HEK293 (cell line): ENCODE measurements at regions not wholly inside any gene's neighbourhood (a gene's known extent, or its start where the extent isn't known, plus 50 kb on each side); places are given as distances from the start of the nearest gene placed in this dataset.

ENCODE experiments used
- CTCF ChIA-PET: fragments of 350-600 bp; formaldehyde crosslinking; extraction: SDS; loops from one replicate; lab custom pipeline; 2021; ENCODE audit warnings: antibody characterized with exemption; lab: Yijun Ruan, JAX
- POLR2A ChIA-PET: fragments of 300-600 bp; formaldehyde crosslinking; extraction: SDS; loops from one replicate; lab custom pipeline; 2020; ENCODE audit warnings: antibody characterized with exemption, inconsistent platforms; lab: Yijun Ruan, JAX
- H3K27ac ChIP-seq: fragments of 200-500 bp; sonication (Bioruptor generic); 2 replicates; pipeline ENCODE4 v1.5.1; 2014; ENCODE audit warnings: low read depth, low read length, control low read depth, inconsistent platforms; ENCODE audit errors: extremely low read depth
- H3K36me3 ChIP-seq, 2 experiments: fragments of 200-500 bp in 1 of 2; sonication (Bioruptor generic) in 1 of 2; 1 replicate in 1 of 2; 2 replicates in 1 of 2; pipeline ENCODE4 v1.5.1; 2014 to 2017; ENCODE audit warnings: inconsistent platforms in 2 of 2, low read length in 2 of 2; ENCODE audit not compliant: control insufficient read depth in 2 of 2, insufficient read depth in 1 of 2
- H3K4me1 ChIP-seq: fragments of 200-500 bp; sonication (Bioruptor generic); 2 replicates; pipeline ENCODE4 v1.5.1; 2014; ENCODE audit warnings: mild to moderate bottlenecking, low read length, inconsistent platforms; ENCODE audit not compliant: control insufficient read depth, insufficient read depth
- H3K4me3 ChIP-seq: 2 replicates; pipeline ENCODE4 v1.5.1; 2011; ENCODE audit warnings: low read depth, mild to moderate bottlenecking, control low read depth, low read length, moderate library complexity
- H3K9me3 ChIP-seq: fragments of 200-500 bp; sonication (Bioruptor generic); 2 replicates; pipeline ENCODE4 v1.5.1; 2014; ENCODE audit warnings: low read depth, low read length, inconsistent platforms; ENCODE audit not compliant: control insufficient read depth, insufficient read depth
- PRDM1 ChIP-seq: fragments of 450-650 bp; formaldehyde crosslinking; IDR thresholded peaks from 2 replicates; pipeline ENCODE4; 2016; ENCODE audit warnings: missing biosample characterization, missing genetic modification characterization
- REPIN1 ChIP-seq: fragments of 450-650 bp; formaldehyde crosslinking; IDR thresholded peaks from 2 replicates; pipeline ENCODE4 v1.5.1; 2017; ENCODE audit warnings: missing biosample characterization, missing genetic modification characterization, low read depth
- SP2 ChIP-seq: fragments of 450-650 bp; formaldehyde crosslinking; IDR thresholded peaks from 2 replicates; pipeline ENCODE4 v1.5.1; 2016; ENCODE audit warnings: missing biosample characterization, missing genetic modification characterization
- WT1 ChIP-seq: fragments of 450-650 bp; formaldehyde crosslinking; IDR thresholded peaks from 2 replicates; pipeline ENCODE4 v1.5.1; 2016; ENCODE audit warnings: missing biosample characterization, missing genetic modification characterization
- ZEB2 ChIP-seq: fragments of 450-650 bp; formaldehyde crosslinking; IDR thresholded peaks from 2 replicates; pipeline ENCODE4 v1.5.1; 2016; ENCODE audit warnings: missing biosample characterization, missing genetic modification characterization
- ZFHX2 ChIP-seq: fragments of 450-650 bp; formaldehyde crosslinking; conservative IDR thresholded peaks from 2 replicates; pipeline ENCODE4 v1.5.1; 2016; ENCODE audit warnings: missing biosample characterization, missing genetic modification characterization
- ZFP69B ChIP-seq: fragments of 450-650 bp; formaldehyde crosslinking; IDR thresholded peaks from 2 replicates; pipeline ENCODE4 v1.5.1; 2016; ENCODE audit warnings: missing biosample characterization, missing genetic modification characterization
- ZNF169 ChIP-seq: fragments of 450-650 bp; formaldehyde crosslinking; IDR thresholded peaks from 2 replicates; pipeline ENCODE4 v1.5.1; 2016; ENCODE audit warnings: missing biosample characterization, missing genetic modification characterization
- ZNF2 ChIP-seq: fragments of 450-650 bp; formaldehyde crosslinking; IDR thresholded peaks from 2 replicates; pipeline ENCODE4 v1.5.1; 2016; ENCODE audit warnings: missing biosample characterization, missing genetic modification characterization
- ZNF311 ChIP-seq: fragments of 450-650 bp; formaldehyde crosslinking; IDR thresholded peaks from 2 replicates; pipeline ENCODE4 v1.5.1; 2017; ENCODE audit warnings: missing biosample characterization, missing genetic modification characterization, borderline replicate concordance
- ZNF404 ChIP-seq: fragments of 450-650 bp; formaldehyde crosslinking; IDR thresholded peaks from 2 replicates; pipeline ENCODE4 v1.5.1; 2017; ENCODE audit warnings: missing biosample characterization, missing genetic modification characterization
- ZNF510 ChIP-seq: fragments of 450-650 bp; formaldehyde crosslinking; IDR thresholded peaks from 2 replicates; pipeline ENCODE4 v1.5.1; 2018; ENCODE audit warnings: mild to moderate bottlenecking, missing genetic modification characterization, missing biosample characterization; ENCODE audit not compliant: insufficient replicate concordance
- ZNF514 ChIP-seq: fragments of 450-650 bp; formaldehyde crosslinking; IDR thresholded peaks from 2 replicates; pipeline ENCODE4 v1.5.1; 2016; ENCODE audit warnings: missing biosample characterization, missing genetic modification characterization
- ZNF654 ChIP-seq: fragments of 450-650 bp; formaldehyde crosslinking; IDR thresholded peaks from 2 replicates; pipeline ENCODE4 v1.5.1; 2016; ENCODE audit warnings: low read depth, missing biosample characterization, missing genetic modification characterization
- ZNF791 ChIP-seq: fragments of 450-650 bp; formaldehyde crosslinking; IDR thresholded peaks from 2 replicates; pipeline ENCODE4 v1.5.1; 2016; ENCODE audit warnings: missing biosample characterization, missing genetic modification characterization
- ZSCAN16 ChIP-seq: fragments of 450-650 bp; formaldehyde crosslinking; IDR thresholded peaks from 2 replicates; pipeline ENCODE4 v1.5.1; 2016; ENCODE audit warnings: missing biosample characterization, missing genetic modification characterization
- TF ChIP-seq, protein P1 (sequence below): fragments of 450-650 bp; formaldehyde crosslinking; IDR thresholded peaks from 2 replicates; pipeline ENCODE4 v1.5.1; 2016; ENCODE audit warnings: missing biosample characterization, missing genetic modification characterization
- TF ChIP-seq, protein P2 (sequence below): fragments of 450-650 bp; formaldehyde crosslinking; IDR thresholded peaks from 2 replicates; pipeline ENCODE4; 2016; ENCODE audit warnings: missing biosample characterization, missing genetic modification characterization
- TF ChIP-seq, protein P3 (sequence below): fragments of 450-650 bp; formaldehyde crosslinking; conservative IDR thresholded peaks from 2 replicates; pipeline ENCODE4 v1.5.1; 2016; ENCODE audit warnings: low read depth, missing biosample characterization, missing genetic modification characterization
- TF ChIP-seq, protein P4 (sequence below): fragments of 450-650 bp; IDR thresholded peaks from 2 replicates; pipeline ENCODE4 v1.5.1; 2018; ENCODE audit warnings: missing biosample characterization, missing genetic modification characterization

DNA sequence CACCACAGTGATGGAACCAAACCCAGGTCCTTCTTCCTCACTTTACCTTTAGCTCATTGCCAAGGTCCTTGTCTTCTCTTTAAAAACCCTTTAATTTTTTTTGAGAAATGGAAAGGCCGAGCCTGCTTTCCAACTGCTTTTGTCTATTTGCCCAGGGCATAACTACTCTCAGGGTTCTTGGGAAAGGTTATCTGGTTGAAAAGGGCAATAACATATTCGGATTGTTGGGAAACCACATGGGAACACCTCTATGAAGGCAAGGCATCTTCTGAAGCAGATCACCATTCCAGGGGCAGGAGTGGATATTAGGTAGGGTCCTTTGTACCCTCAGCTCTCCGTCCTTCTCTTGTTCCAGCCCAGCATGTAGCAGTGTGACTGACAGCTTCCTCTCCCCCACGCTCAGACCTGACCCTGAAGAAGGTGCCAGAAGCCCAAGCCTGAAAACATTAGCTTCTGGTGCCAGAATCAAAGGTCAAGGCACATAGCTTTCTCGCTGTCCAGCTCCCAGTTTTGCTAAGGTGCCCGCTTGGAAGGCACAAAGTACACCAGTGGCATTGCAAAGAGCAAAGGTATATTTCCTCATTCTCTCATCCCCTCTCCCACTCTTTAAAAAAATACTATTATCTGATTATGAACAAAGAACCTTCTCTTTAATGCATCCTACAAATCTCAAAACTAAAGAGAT, 123.2 kb upstream of the LINC00305 start:
- CTCF ChIA-PET, result interaction anchor here (0.7 kb wide), 1 partner anchor 49 kb away, joined by 3 read pairs; no protein-coding TSS in a partner anchor
- Histone ChIP-seq H3K36me3 (no peaks in the 10 kb centered on the region), H3K4me1 (no peaks in the 10 kb centered on the region), H3K27ac (no peak overlapping the region), H3K9me3 (no peaks in the 10 kb centered on the region), H3K4me3 (no peak overlapping the region)
- POLR2A ChIA-PET, result no interaction called here
- no peak for TF ChIP-seq ZFHX2 (tag by site-specific recombination)
- TF ChIP-seq, protein P1, sequence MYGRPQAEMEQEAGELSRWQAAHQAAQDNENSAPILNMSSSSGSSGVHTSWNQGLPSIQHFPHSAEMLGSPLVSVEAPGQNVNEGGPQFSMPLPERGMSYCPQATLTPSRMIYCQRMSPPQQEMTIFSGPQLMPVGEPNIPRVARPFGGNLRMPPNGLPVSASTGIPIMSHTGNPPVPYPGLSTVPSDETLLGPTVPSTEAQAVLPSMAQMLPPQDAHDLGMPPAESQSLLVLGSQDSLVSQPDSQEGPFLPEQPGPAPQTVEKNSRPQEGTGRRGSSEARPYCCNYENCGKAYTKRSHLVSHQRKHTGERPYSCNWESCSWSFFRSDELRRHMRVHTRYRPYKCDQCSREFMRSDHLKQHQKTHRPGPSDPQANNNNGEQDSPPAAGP, result no peak
- TF ChIP-seq ZNF2 (tag by site-specific recombination), result no peak
- no peak for TF ChIP-seq ZNF404 (tag by site-specific recombination)
- TF ChIP-seq ZNF311, result no peak
- no peak for TF ChIP-seq ZNF791 (tag by site-specific recombination)
- no peak for TF ChIP-seq PRDM1 (tag by site-specific recombination)
- no peak for TF ChIP-seq ZNF514
- no peak for TF ChIP-seq SP2 (tag by site-specific recombination)
- no peak for TF ChIP-seq ZSCAN16 (tag by site-specific recombination)
- TF ChIP-seq ZFP69B (tag by site-specific recombination), result no peak

DNA sequence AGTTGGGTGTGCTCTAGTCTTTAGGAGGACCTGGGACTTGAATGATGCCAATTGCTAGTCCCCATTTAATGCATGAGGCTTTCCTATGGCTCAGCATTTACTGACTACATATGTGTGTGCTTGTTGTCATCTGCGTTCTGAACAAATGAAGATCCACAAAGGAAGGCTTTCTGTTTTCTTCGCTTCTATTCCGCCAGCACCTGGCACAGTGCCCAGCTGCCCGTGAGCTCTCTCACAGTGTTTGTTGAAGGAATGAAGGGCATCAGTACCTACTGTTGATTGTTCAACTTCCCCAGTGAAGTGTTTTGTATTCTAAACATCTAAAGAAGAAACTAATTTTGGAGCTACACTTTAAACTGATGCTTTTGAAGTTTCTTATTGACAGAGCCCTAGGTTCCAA, 122.4 kb upstream of the LINC00305 start:
- H3K4me1 ChIP-seq, result no peaks in the 10 kb centered on the region
- CTCF ChIA-PET, result interaction anchor here (1.0 kb wide), 1 partner anchor 233 kb away, joined by 3 read pairs; no protein-coding TSS in a partner anchor
- H3K36me3 ChIP-seq, result no peaks in the 10 kb centered on the region
- no peak overlapping the region for H3K4me3 ChIP-seq
- no peak for TF ChIP-seq ZNF654
- TF ChIP-seq WT1 (tag by site-specific recombination), result no peak
- TF ChIP-seq ZEB2 (tag by site-specific recombination), result no peak
- no peak for TF ChIP-seq REPIN1
- TF ChIP-seq, protein P2, sequence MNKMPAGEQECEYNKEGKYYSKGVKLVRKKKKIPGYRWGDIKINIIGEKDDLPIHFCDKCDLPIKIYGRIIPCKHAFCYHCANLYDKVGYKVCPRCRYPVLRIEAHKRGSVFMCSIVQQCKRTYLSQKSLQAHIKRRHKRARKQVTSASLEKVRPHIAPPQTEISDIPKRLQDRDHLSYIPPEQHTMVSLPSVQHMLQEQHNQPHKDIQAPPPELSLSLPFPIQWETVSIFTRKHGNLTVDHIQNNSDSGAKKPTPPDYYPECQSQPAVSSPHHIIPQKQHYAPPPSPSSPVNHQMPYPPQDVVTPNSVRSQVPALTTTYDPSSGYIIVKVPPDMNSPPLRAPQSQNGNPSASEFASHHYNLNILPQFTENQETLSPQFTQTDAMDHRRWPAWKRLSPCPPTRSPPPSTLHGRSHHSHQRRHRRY (tag by site-specific recombination), result no peak
- TF ChIP-seq ZNF169 (tag by site-specific recombination), result no peak
- TF ChIP-seq, protein P3, sequence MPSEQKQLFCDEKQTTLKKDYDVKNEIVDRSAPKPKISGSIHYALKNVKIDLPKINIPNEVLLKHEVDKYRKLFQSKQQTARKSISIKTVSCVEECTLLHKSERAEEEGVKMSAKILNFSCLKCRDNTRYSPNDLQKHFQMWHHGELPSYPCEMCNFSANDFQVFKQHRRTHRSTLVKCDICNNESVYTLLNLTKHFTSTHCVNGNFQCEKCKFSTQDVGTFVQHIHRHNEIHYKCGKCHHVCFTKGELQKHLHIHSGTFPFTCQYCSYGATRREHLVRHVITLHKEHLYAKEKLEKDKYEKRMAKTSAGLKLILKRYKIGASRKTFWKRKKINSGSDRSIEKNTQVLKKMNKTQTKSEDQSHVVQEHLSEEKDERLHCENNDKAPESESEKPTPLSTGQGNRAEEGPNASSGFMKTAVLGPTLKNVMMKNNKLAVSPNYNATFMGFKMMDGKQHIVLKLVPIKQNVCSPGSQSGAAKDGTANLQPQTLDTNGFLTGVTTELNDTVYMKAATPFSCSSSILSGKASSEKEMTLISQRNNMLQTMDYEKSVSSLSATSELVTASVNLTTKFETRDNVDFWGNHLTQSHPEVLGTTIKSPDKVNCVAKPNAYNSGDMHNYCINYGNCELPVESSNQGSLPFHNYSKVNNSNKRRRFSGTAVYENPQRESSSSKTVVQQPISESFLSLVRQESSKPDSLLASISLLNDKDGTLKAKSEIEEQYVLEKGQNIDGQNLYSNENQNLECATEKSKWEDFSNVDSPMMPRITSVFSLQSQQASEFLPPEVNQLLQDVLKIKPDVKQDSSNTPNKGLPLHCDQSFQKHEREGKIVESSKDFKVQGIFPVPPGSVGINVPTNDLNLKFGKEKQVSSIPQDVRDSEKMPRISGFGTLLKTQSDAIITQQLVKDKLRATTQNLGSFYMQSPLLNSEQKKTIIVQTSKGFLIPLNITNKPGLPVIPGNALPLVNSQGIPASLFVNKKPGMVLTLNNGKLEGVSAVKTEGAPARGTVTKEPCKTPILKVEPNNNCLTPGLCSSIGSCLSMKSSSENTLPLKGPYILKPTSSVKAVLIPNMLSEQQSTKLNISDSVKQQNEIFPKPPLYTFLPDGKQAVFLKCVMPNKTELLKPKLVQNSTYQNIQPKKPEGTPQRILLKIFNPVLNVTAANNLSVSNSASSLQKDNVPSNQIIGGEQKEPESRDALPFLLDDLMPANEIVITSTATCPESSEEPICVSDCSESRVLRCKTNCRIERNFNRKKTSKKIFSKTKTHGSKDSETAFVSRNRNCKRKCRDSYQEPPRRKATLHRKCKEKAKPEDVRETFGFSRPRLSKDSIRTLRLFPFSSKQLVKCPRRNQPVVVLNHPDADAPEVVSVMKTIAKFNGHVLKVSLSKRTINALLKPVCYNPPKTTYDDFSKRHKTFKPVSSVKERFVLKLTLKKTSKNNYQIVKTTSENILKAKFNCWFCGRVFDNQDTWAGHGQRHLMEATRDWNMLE, result no peak
- TF ChIP-seq, protein P4, sequence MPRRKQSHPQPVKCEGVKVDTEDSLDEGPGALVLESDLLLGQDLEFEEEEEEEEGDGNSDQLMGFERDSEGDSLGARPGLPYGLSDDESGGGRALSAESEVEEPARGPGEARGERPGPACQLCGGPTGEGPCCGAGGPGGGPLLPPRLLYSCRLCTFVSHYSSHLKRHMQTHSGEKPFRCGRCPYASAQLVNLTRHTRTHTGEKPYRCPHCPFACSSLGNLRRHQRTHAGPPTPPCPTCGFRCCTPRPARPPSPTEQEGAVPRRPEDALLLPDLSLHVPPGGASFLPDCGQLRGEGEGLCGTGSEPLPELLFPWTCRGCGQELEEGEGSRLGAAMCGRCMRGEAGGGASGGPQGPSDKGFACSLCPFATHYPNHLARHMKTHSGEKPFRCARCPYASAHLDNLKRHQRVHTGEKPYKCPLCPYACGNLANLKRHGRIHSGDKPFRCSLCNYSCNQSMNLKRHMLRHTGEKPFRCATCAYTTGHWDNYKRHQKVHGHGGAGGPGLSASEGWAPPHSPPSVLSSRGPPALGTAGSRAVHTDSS (tag by site-specific recombination), result no peak
- no peak for TF ChIP-seq ZNF510 (tag by site-specific recombination)
- TF ChIP-seq, all 188 proteins: peak for 0
- no peaks in the 10 kb centered on the region for H3K9me3 ChIP-seq
- POLR2A ChIA-PET, result no interaction called here
- H3K27ac ChIP-seq, result no peak overlapping the region
